Keratinocyte (primary cell): ENCODE measurements at regions not wholly inside any gene's neighbourhood (a gene's known extent, or its start where the extent isn't known, plus 50 kb on each side); places are given as distances from the start of the nearest gene placed in this dataset.

Source experiments
- DNase-seq: peaks from one replicate; pipeline ENCODE4 v3.0.0-alpha.2; 2011; ENCODE audit warnings: low read depth, missing footprints, low spot score
- FAIRE-seq: peaks from 2 replicates; lab custom pipeline; 2011; peaks lifted over from hg19 to GRCh38; lab: Jason Lieb, UNC
- H2AFZ ChIP-seq: 2 replicates; pipeline ENCODE4 v1.6.0; 2012; ENCODE audit warnings: low read length, control low read depth, inconsistent platforms; ENCODE audit not compliant: control insufficient read depth
- H3K27ac ChIP-seq: 2 replicates; pipeline ENCODE4 v1.5.1; 2011; ENCODE audit warnings: low read length; ENCODE audit not compliant: control insufficient read depth, insufficient read depth
- H3K27me3 ChIP-seq: 3 replicates; pipeline ENCODE4 v1.6.0; 2011; ENCODE audit warnings: low read length; ENCODE audit not compliant: control insufficient read depth, insufficient read depth; ENCODE audit errors: extremely low read depth
- H3K36me3 ChIP-seq, 2 experiments: 2 replicates in 1 of 2; 3 replicates in 1 of 2; pipeline ENCODE4 v1.5.1; 2011; ENCODE audit warnings: low read length in 2 of 2, mild to moderate bottlenecking in 1 of 2; ENCODE audit not compliant: control insufficient read depth in 2 of 2, insufficient read depth in 2 of 2; ENCODE audit errors: extremely low read depth in 1 of 2
- H3K4me1 ChIP-seq: 3 replicates; pipeline ENCODE4 v1.5.1; 2011; ENCODE audit warnings: low read length; ENCODE audit not compliant: control insufficient read depth, insufficient read depth; ENCODE audit errors: extremely low read depth
- H3K4me2 ChIP-seq: 3 replicates; pipeline ENCODE4 v1.6.0; 2011; ENCODE audit warnings: low read depth, low read length; ENCODE audit not compliant: control insufficient read depth, insufficient read depth; ENCODE audit errors: extremely low read depth
- H3K4me3 ChIP-seq, 3 experiments: fragments of 200-600 bp in 1 of 3; sonication (generic) in 1 of 3; 2 replicates in 2 of 3; 3 replicates in 1 of 3; pipeline ENCODE4 v1.5.1; 2011 to 2016; ENCODE audit warnings: low read length in 3 of 3, mild to moderate bottlenecking in 3 of 3, control low read depth in 2 of 3, inconsistent platforms in 1 of 3, low read depth in 1 of 3, mixed read lengths in 1 of 3, mixed run types in 1 of 3, moderate library complexity in 1 of 3; ENCODE audit not compliant: control insufficient read depth in 2 of 3, insufficient read depth in 2 of 3; ENCODE audit errors: extremely low read depth in 1 of 3
- H3K79me2 ChIP-seq: 2 replicates; pipeline ENCODE4 v1.6.0; 2012; ENCODE audit warnings: low read length; ENCODE audit not compliant: control insufficient read depth, insufficient read depth
- H3K9ac ChIP-seq: 3 replicates; pipeline ENCODE4 v1.6.0; 2011; ENCODE audit warnings: low read length; ENCODE audit not compliant: control insufficient read depth, insufficient read depth; ENCODE audit errors: extremely low read depth
- H3K9me1 ChIP-seq: 3 replicates; pipeline ENCODE4 v1.6.0; 2011; ENCODE audit warnings: low read length; ENCODE audit not compliant: control insufficient read depth, insufficient read depth; ENCODE audit errors: extremely low read depth
- H3K9me3 ChIP-seq: 2 replicates; pipeline ENCODE4 v1.5.1; 2012; ENCODE audit warnings: low read depth, low read length; ENCODE audit not compliant: control insufficient read depth
- H4K20me1 ChIP-seq: 3 replicates; pipeline ENCODE4 v1.6.0; 2011; ENCODE audit warnings: low read length; ENCODE audit not compliant: control insufficient read depth, insufficient read depth; ENCODE audit errors: extremely low read depth
- CTCF ChIP-seq, 3 experiments: IDR thresholded peaks in 1 of 3; conservative IDR thresholded peaks in 1 of 3; optimal IDR thresholded peaks in 1 of 3; 2 replicates in 2 of 3; 3 replicates in 1 of 3; pipeline versions ENCODE3 to v1.5.1; 2011; ENCODE audit warnings: low read length in 3 of 3, mild to moderate bottlenecking in 3 of 3, moderate library complexity in 2 of 3, control low read depth in 1 of 3, inconsistent platforms in 1 of 3; ENCODE audit not compliant: insufficient read depth in 2 of 3; ENCODE audit errors: extremely low read depth in 1 of 3
- EZH2 ChIP-seq: IDR thresholded peaks from one replicate; pipeline ENCODE4 v1.6.1; 2012; ENCODE audit warnings: inconsistent platforms, mild to moderate bottlenecking, low read length, moderate library complexity
- dilution Hi-C: fragments of 300-500 bp; cut with MboI; formaldehyde crosslinking; loops from one replicate; pipeline ENCODE4 v1.7.0; 2020; ENCODE audit warnings: low sequenced_read_pairs; ENCODE audit not compliant: extremely low pct_ligation_motif_present

GRCh38 chr1:56345831-56346230, 233.5 kb downstream of the PLPP3 start:
- DNase-seq (no peak), FAIRE-seq (no peak)
- Histone ChIP-seq H3K27me3 (no peaks in the 10 kb centered on the region), H3K9ac (no peak overlapping the region), H3K9me3 (no peaks in the 10 kb centered on the region), H3K36me3 (no peaks in the 10 kb centered on the region), H3K4me2 (no peak overlapping the region), H4K20me1 (no peaks in the 10 kb centered on the region), H3K27ac (no peak overlapping the region), H3K9me1 (no peaks in the 10 kb centered on the region), H2AFZ (no peak overlapping the region), H3K4me3 (no peak overlapping the region), H3K4me1 (no peaks in the 10 kb centered on the region), H3K79me2 (no peaks in the 10 kb centered on the region)
- no peak for TF ChIP-seq CTCF (optimal IDR thresholded peaks at IDR 0.05 in 1 of 3, IDR thresholded peaks at IDR 0.05 in 1 of 3, conservative IDR thresholded peaks at IDR 0.05 in 1 of 3; ENCODE audit: extremely low read depth in 1 of 3, insufficient read depth in 2 of 3, low read length in 3 of 3)
- no peak for TF ChIP-seq EZH2
- dilution Hi-C loops: no loop called here

- H3K9me3 ChIP-seq: no peaks in the 10 kb centered on the region
- TF ChIP-seq EZH2: no peak
- no peak for TF ChIP-seq CTCF (optimal IDR thresholded peaks at IDR 0.05 in 1 of 3, IDR thresholded peaks at IDR 0.05 in 1 of 3, conservative IDR thresholded peaks at IDR 0.05 in 1 of 3; ENCODE audit: extremely low read depth in 1 of 3, insufficient read depth in 2 of 3, low read length in 3 of 3)
- H4K20me1 ChIP-seq: no peaks in the 10 kb centered on the region
- H3K4me2 ChIP-seq: no peak overlapping the region
- FAIRE-seq (no peak), DNase-seq (no peak)
- no peaks in the 10 kb centered on the region for H3K36me3 ChIP-seq
- H3K27ac ChIP-seq: no peak overlapping the region
- H3K4me3 ChIP-seq: no peak overlapping the region
- no peaks in the 10 kb centered on the region for H3K9me1 ChIP-seq
- dilution Hi-C loops: no loop called here
- H2AFZ ChIP-seq: no peak overlapping the region
- no peaks in the 10 kb centered on the region for H3K4me1 ChIP-seq
- H3K79me2 ChIP-seq: no peaks in the 10 kb centered on the region
- H3K27me3 ChIP-seq: no peaks in the 10 kb centered on the region
- H3K9ac ChIP-seq: no peak overlapping the region
These were observed 238.4 kb downstream of the PLPP3 start for GRCh38 chr1:56340977-56341376.
